H1 (cell line): ENCODE measurements at regions not wholly inside any gene's neighbourhood (a gene's known extent, or its start where the extent isn't known, plus 50 kb on each side); places are given as distances from the start of the nearest gene placed in this dataset.

Source experiments
- ASH2L ChIP-seq: fragments of 200-600, 300-600 bp; sonication (generic); IDR thresholded peaks from one replicate; pipeline ENCODE4 v1.7.1; 2017; ENCODE audit warnings: low read length
- CHD1 ChIP-seq: IDR thresholded peaks from 2 replicates; pipeline ENCODE4 v1.6.1; 2012; ENCODE audit warnings: low read depth, low read length, improper control_type of control experiment
- CHD7 ChIP-seq: fragments of 300-600 bp; sonication (generic); IDR thresholded peaks from 2 replicates; pipeline ENCODE4 v1.7.1; 2012; ENCODE audit warnings: low read length, moderate library complexity, mild to moderate bottlenecking, inconsistent platforms; ENCODE audit not compliant: insufficient replicate concordance
- CREB1 ChIP-seq: IDR thresholded peaks from 2 replicates; pipeline ENCODE4 v1.6.1; 2012; ENCODE audit warnings: inconsistent platforms
- GABPA ChIP-seq: IDR thresholded peaks from 2 replicates; pipeline ENCODE4 v1.6.1; 2011; ENCODE audit warnings: mild to moderate bottlenecking, low read length, moderate library complexity, borderline replicate concordance; ENCODE audit not compliant: insufficient read depth
- HDAC2 ChIP-seq, 2 experiments: fragments of 300-600 bp in 1 of 2; sonication (generic) in 1 of 2; IDR thresholded peaks; 2 replicates each; pipeline ENCODE4 v1.6.1; 2011 to 2012; ENCODE audit warnings: low read depth in 2 of 2, low read length in 2 of 2, mild to moderate bottlenecking in 2 of 2, moderate library complexity in 2 of 2, borderline replicate concordance in 1 of 2, inconsistent platforms in 1 of 2
- MAX ChIP-seq: IDR thresholded peaks from 2 replicates; pipeline ENCODE4 v1.6.1; 2012; ENCODE audit warnings: inconsistent platforms
- SP2 ChIP-seq: IDR thresholded peaks from 2 replicates; pipeline ENCODE4 v1.6.1; 2012; ENCODE audit warnings: mild to moderate bottlenecking, low read length, inconsistent platforms
- TCF12 ChIP-seq: IDR thresholded peaks from 2 replicates; pipeline ENCODE4 v1.6.1; 2011; ENCODE audit warnings: low read depth, mild to moderate bottlenecking, low read length
- TF ChIP-seq, protein P1 (sequence below): IDR thresholded peaks from 2 replicates; pipeline ENCODE4 v1.6.1; 2011; ENCODE audit warnings: low read length, improper control_type of control experiment

DNA sequence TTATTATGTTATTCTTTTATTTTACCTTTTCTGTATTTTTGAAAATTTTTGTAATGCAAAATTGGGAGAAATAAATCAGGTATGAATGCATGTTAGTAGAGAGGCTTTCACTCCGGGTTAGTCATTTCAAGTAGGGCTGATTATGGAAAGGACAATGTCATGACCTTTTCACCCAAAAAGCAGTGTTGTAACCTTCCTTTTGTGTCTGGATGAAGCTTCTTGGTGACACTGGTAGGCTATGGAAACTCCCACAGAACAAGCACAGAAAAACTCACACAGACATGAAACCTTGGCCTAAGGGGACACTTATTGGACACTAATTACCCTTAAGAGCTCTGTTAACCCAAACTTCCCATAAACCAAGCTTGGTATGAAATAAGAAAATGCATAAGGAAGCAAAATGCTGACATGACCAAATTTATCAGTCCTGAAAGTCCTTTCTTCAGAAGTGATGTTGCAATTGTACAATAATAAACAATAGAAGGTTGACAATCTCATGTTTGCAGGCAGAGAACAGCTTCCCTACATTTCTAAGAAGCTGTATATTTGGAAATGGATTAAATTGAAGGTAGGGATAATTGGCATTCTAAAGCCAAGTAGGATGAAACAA, 70.0 kb upstream of the KCNJ15 start (continued):
- TF ChIP-seq CHD7 (no peak), GABPA (no peak), CREB1 (no peak), ASH2L (no peak), HDAC2 (IDR thresholded peaks at IDR 0.05; ENCODE audit: borderline replicate concordance in 1 of 2, low read depth in 2 of 2, low read length in 2 of 2) (no peak), CHD1 (no peak), TCF12 (no peak), MAX (no peak), SP2 (no peak)
- TF ChIP-seq, protein P1, sequence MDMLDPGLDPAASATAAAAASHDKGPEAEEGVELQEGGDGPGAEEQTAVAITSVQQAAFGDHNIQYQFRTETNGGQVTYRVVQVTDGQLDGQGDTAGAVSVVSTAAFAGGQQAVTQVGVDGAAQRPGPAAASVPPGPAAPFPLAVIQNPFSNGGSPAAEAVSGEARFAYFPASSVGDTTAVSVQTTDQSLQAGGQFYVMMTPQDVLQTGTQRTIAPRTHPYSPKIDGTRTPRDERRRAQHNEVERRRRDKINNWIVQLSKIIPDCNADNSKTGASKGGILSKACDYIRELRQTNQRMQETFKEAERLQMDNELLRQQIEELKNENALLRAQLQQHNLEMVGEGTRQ = no peak
